Right hindlimb (tissue), 1 donor: ENCODE measurements at regions not wholly inside any gene's neighbourhood (a gene's known extent, or its start where the extent isn't known, plus 50 kb on each side); places are given as distances from the start of the nearest gene placed in this dataset.
"Not testable (repeated sequence)": the region's sequence is repeated elsewhere in the genome, so short reads cannot be mapped to it uniquely, and the experiment has no call there.

ENCODE experiments used
- DNase-seq: peaks from one replicate; pipeline ENCODE4 v3.0.0-alpha.2; 2018

- not testable (repeated sequence) for DNase-seq
Observed at GRCh38 chr6:57708061-57708460, 390.6 kb downstream of the PRIM2 start.

- DNase-seq, result not testable (repeated sequence)
Observed at GRCh38 chr6:57722546-57722945, 405.1 kb downstream of the PRIM2 start.

GRCh38 chr6:57723815-57724401 lies 406.5 kb downstream of the PRIM2 start:
- DNase-seq, result not testable (repeated sequence)

- DNase-seq, result not testable (repeated sequence)
Observed at GRCh38 chr6:57729407-57729806, 412.0 kb downstream of the PRIM2 start.

- not testable (repeated sequence) for DNase-seq
Observed at GRCh38 chr6:57730726-57731125, 413.3 kb downstream of the PRIM2 start.

GRCh38 chr6:57747716-57748115 lies 430.3 kb downstream of the PRIM2 start:
- not testable (repeated sequence) for DNase-seq

GRCh38 chr6:57759850-57760249 lies 442.4 kb downstream of the PRIM2 start:
- not testable (repeated sequence) for DNase-seq

GRCh38 chr6:57792720-57793397 lies 475.4 kb downstream of the PRIM2 start:
- DNase-seq, result not testable (repeated sequence)

GRCh38 chr6:57793398-57793762 lies 475.9 kb downstream of the PRIM2 start:
- not testable (repeated sequence) for DNase-seq

GRCh38 chr6:57799703-57800479 lies 482.5 kb downstream of the PRIM2 start:
- not testable (repeated sequence) for DNase-seq

- DNase-seq, result not testable (repeated sequence)
Observed at GRCh38 chr6:57808581-57808980, 491.2 kb downstream of the PRIM2 start.

- not testable (repeated sequence) for DNase-seq
Observed at GRCh38 chr6:57809454-57809853, 492.0 kb downstream of the PRIM2 start.

GRCh38 chr6:57813271-57814075 lies 496.0 kb downstream of the PRIM2 start:
- not testable (repeated sequence) for DNase-seq

GRCh38 chr6:57815826-57816225 lies 498.4 kb downstream of the PRIM2 start:
- DNase-seq, result not testable (repeated sequence)

GRCh38 chr6:57821325-57821724 lies 503.9 kb downstream of the PRIM2 start:
- DNase-seq, result not testable (repeated sequence)

- not testable (repeated sequence) for DNase-seq
Observed at GRCh38 chr6:57822448-57822847, 505.0 kb downstream of the PRIM2 start.

GRCh38 chr6:57822896-57823358 lies 505.5 kb downstream of the PRIM2 start:
- no peak for DNase-seq

GRCh38 chr6:57837622-57838209 lies 520.3 kb downstream of the PRIM2 start:
- DNase-seq, result not testable (repeated sequence)

GRCh38 chr6:57841551-57841950 lies 524.1 kb downstream of the PRIM2 start:
- DNase-seq, result not testable (repeated sequence)

GRCh38 chr6:57853745-57854407 lies 536.4 kb downstream of the PRIM2 start:
- peak; percentile 21 for DNase-seq

- DNase-seq, result not testable (repeated sequence)
Observed at GRCh38 chr6:57860481-57861315, 543.3 kb downstream of the PRIM2 start.
